H1 (cell line): ENCODE measurements at regions not wholly inside any gene's neighbourhood (a gene's known extent, or its start where the extent isn't known, plus 50 kb on each side); places are given as distances from the start of the nearest gene placed in this dataset.
A peak's percentile ranks its signal among the peaks of the same experiment; 100 is the strongest.

Experiments
- CTCF ChIA-PET: fragments of 300-600 bp; sonication (Branson Sonifier 250); formaldehyde crosslinking; loops from one replicate; lab custom pipeline; 2021; ENCODE audit not compliant: partially characterized antibody; lab: Charles Lee
- POLR2A ChIA-PET: fragments of 300-600 bp; sonication (Branson Sonifier 250); formaldehyde crosslinking; loops from one replicate; lab custom pipeline; 2021; ENCODE audit warnings: inconsistent platforms; ENCODE audit not compliant: partially characterized antibody; lab: Charles Lee
- DNase-seq, 2 experiments: peaks; one replicate each; pipeline versions ENCODE4 v3.0.0 to v3.0.0-alpha.2; 2010 to 2022; ENCODE audit warnings: low spot score in 2 of 2, low read depth in 1 of 2, mixed read lengths in 1 of 2
- FAIRE-seq: peaks from 2 replicates; lab custom pipeline; 2011; peaks lifted over from hg19 to GRCh38; lab: Jason Lieb, UNC
- H2AFZ ChIP-seq: 2 replicates; pipeline ENCODE4 v1.8.1; 2012; ENCODE audit warnings: low read length, inconsistent platforms
- H2AK5ac ChIP-seq: 2 replicates; pipeline ENCODE4 v1.6.1; 2013; ENCODE audit warnings: low read depth, low read length
- H2BK120ac ChIP-seq: replicated peaks from 2 replicates; pipeline ENCODE3; 2013; ENCODE audit warnings: low read depth, low read length, inconsistent platforms
- H2BK12ac ChIP-seq: 2 replicates; pipeline ENCODE4 v1.6.1; 2013; ENCODE audit warnings: low read depth, low read length
- H2BK15ac ChIP-seq: 2 replicates; pipeline ENCODE4 v1.6.1; 2013; ENCODE audit warnings: low read length
- H2BK20ac ChIP-seq: 2 replicates; pipeline ENCODE4 v1.6.1; 2013; ENCODE audit warnings: low read length
- H2BK5ac ChIP-seq: 2 replicates; pipeline ENCODE4 v1.6.1; 2013; ENCODE audit warnings: low read depth, low read length
- H3K14ac ChIP-seq: 2 replicates; pipeline ENCODE4 v1.6.1; 2013; ENCODE audit warnings: inconsistent platforms; ENCODE audit not compliant: insufficient read length
- H3K18ac ChIP-seq: 2 replicates; pipeline ENCODE4 v1.6.1; 2013; ENCODE audit warnings: low read length; ENCODE audit errors: extremely low read depth
- H3K23ac ChIP-seq: 2 replicates; pipeline ENCODE4 v1.6.1; 2013; ENCODE audit warnings: inconsistent platforms; ENCODE audit not compliant: insufficient read length
- H3K23me2 ChIP-seq: 2 replicates; pipeline ENCODE4 v1.6.1; 2013; ENCODE audit warnings: low read depth, low read length
- H3K27ac ChIP-seq: 2 replicates; pipeline ENCODE4 v1.6.1; 2011; ENCODE audit warnings: low read depth, low read length, inconsistent platforms
- H3K27me3 ChIP-seq, 4 experiments: replicated peaks in 1 of 4; 1 replicate in 1 of 4; 2 replicates in 3 of 4; pipeline versions ENCODE4 v1.6.1 to v1.8.1; 2011 to 2013; ENCODE audit warnings: low read length in 3 of 4, mild to moderate bottlenecking in 3 of 4, inconsistent platforms in 2 of 4, mixed read lengths in 2 of 4, moderate library complexity in 1 of 4; ENCODE audit not compliant: control insufficient read depth in 3 of 4, insufficient read depth in 3 of 4; ENCODE audit errors: extremely low read depth in 1 of 4
- H3K36me3 ChIP-seq, 4 experiments: 2 replicates each; pipeline versions ENCODE4 v1.6.1 to v1.8.1; 2011 to 2013; ENCODE audit warnings: mild to moderate bottlenecking in 4 of 4, low read length in 3 of 4, moderate library complexity in 2 of 4, control low read depth in 1 of 4, inconsistent platforms in 1 of 4; ENCODE audit not compliant: insufficient read depth in 4 of 4, control insufficient read depth in 2 of 4
- H3K4ac ChIP-seq: replicated peaks from 2 replicates; pipeline ENCODE3; 2013; ENCODE audit warnings: low read length, low read depth, mixed read lengths, inconsistent platforms; ENCODE audit not compliant: insufficient read length
- H3K4me1 ChIP-seq, 4 experiments: replicated peaks in 1 of 4; 1 replicate in 1 of 4; 2 replicates in 3 of 4; pipeline versions ENCODE4 v1.6.1 to v1.8.1; 2011 to 2013; ENCODE audit warnings: low read length in 3 of 4, inconsistent platforms in 2 of 4, mixed read lengths in 1 of 4; ENCODE audit not compliant: insufficient read depth in 4 of 4, control insufficient read depth in 3 of 4
- H3K4me2 ChIP-seq, 2 experiments: 2 replicates each; pipeline versions ENCODE4 v1.6.1 to v1.8.1; 2011 to 2013; ENCODE audit warnings: low read depth in 2 of 2, low read length in 2 of 2, control low read depth in 1 of 2, inconsistent platforms in 1 of 2, mild to moderate bottlenecking in 1 of 2; ENCODE audit not compliant: insufficient read depth in 1 of 2
- H3K4me3 ChIP-seq, 4 experiments: fragments of 200-600, 300-600 bp in 1 of 4; sonication (generic), shearing (Covaris generic), sonication (Bioruptor Twin) in 1 of 4; 2 replicates each; pipeline versions ENCODE4 v1.5.1 to v1.8.1; 2011 to 2016; ENCODE audit warnings: low read length in 4 of 4, low read depth in 3 of 4, control low read depth in 2 of 4, inconsistent platforms in 2 of 4, mild to moderate bottlenecking in 2 of 4, mixed read lengths in 1 of 4, moderate library complexity in 1 of 4; ENCODE audit not compliant: insufficient read depth in 2 of 4; ENCODE audit errors: extremely low read depth in 1 of 4
- H3K56ac ChIP-seq: replicated peaks from 2 replicates; pipeline ENCODE3; 2013; ENCODE audit warnings: low read depth, mild to moderate bottlenecking, mixed read lengths, low read length, inconsistent platforms; ENCODE audit not compliant: insufficient read length
- H3K79me1 ChIP-seq: 2 replicates; pipeline ENCODE4 v1.6.1; 2013; ENCODE audit warnings: low read depth, low read length, control low read depth
- H3K79me2 ChIP-seq, 2 experiments: 2 replicates each; pipeline versions ENCODE4 v1.6.1 to v1.8.1; 2012 to 2013; ENCODE audit warnings: low read length in 2 of 2, mild to moderate bottlenecking in 2 of 2, inconsistent platforms in 1 of 2; ENCODE audit not compliant: insufficient read depth in 2 of 2, control insufficient read depth in 1 of 2
- H3K9ac ChIP-seq, 4 experiments: replicated peaks in 1 of 4; 1 replicate in 1 of 4; 2 replicates in 3 of 4; pipeline versions ENCODE4 v1.6.1 to v1.8.1; 2011 to 2013; ENCODE audit warnings: low read depth in 3 of 4, low read length in 3 of 4, control low read depth in 2 of 4, mild to moderate bottlenecking in 2 of 4, moderate library complexity in 2 of 4, inconsistent platforms in 1 of 4; ENCODE audit errors: extremely low read depth in 1 of 4
- H3K9me3 ChIP-seq, 2 experiments: 2 replicates each; pipeline versions ENCODE4 v1.6.1 to v1.8.1; 2012 to 2013; ENCODE audit warnings: mild to moderate bottlenecking in 2 of 2, moderate library complexity in 2 of 2, control low read depth in 1 of 2, inconsistent platforms in 1 of 2, low read depth in 1 of 2, low read length in 1 of 2, mixed read lengths in 1 of 2; ENCODE audit not compliant: insufficient read depth in 2 of 2
- H4K20me1 ChIP-seq, 2 experiments: replicated peaks in 1 of 2; 2 replicates each; pipeline versions ENCODE3 to v1.8.1; 2011 to 2013; ENCODE audit warnings: inconsistent platforms in 2 of 2, low read length in 2 of 2, mild to moderate bottlenecking in 1 of 2; ENCODE audit not compliant: insufficient read depth in 2 of 2, control insufficient read depth in 1 of 2
- H4K5ac ChIP-seq: 2 replicates; pipeline ENCODE4 v1.6.1; 2013; ENCODE audit warnings: low read length, low read depth, mixed read lengths, inconsistent platforms; ENCODE audit not compliant: insufficient read length
- H4K8ac ChIP-seq: 2 replicates; pipeline ENCODE4 v1.8.0; 2013; ENCODE audit warnings: mild to moderate bottlenecking, moderate library complexity, low read length, inconsistent platforms; ENCODE audit not compliant: insufficient read depth; ENCODE audit errors: extremely low read depth
- H4K91ac ChIP-seq: replicated peaks from 2 replicates; pipeline ENCODE3; 2013; ENCODE audit warnings: low read length, mixed read lengths, inconsistent platforms; ENCODE audit not compliant: insufficient read length
- CHD1 ChIP-seq: IDR thresholded peaks from 2 replicates; pipeline ENCODE4 v1.6.1; 2012; ENCODE audit warnings: low read depth, low read length, improper control_type of control experiment
- FOSL1 ChIP-seq: IDR thresholded peaks from 2 replicates; pipeline ENCODE4 v1.6.1; 2011; ENCODE audit warnings: mild to moderate bottlenecking, low read depth, low read length, moderate library complexity; ENCODE audit not compliant: insufficient read depth
- HDAC6 ChIP-seq: IDR thresholded peaks from one replicate; pipeline ENCODE4 v1.7.1; 2012; ENCODE audit warnings: low read depth, mild to moderate bottlenecking, inconsistent platforms, low read length, moderate library complexity
- KDM5A ChIP-seq: fragments of 200-600 bp; IDR thresholded peaks from 2 replicates; pipeline ENCODE4 v1.7.1; 2012; ENCODE audit warnings: mild to moderate bottlenecking, low read length, inconsistent platforms, mixed read lengths
- MAX ChIP-seq: IDR thresholded peaks from 2 replicates; pipeline ENCODE4 v1.6.1; 2012; ENCODE audit warnings: inconsistent platforms
- NRF1 ChIP-seq: IDR thresholded peaks from 2 replicates; pipeline ENCODE4 v1.6.1; 2011; ENCODE audit warnings: mild to moderate bottlenecking, low read depth, low read length, improper control_type of control experiment
- PHF8 ChIP-seq: fragments of 200-600 bp; sonication (generic); conservative IDR thresholded peaks from 2 replicates; pipeline ENCODE4 v1.7.1; 2012; ENCODE audit warnings: low read depth, mild to moderate bottlenecking, inconsistent platforms, low read length, moderate library complexity
- POLR2A ChIP-seq, 2 experiments: IDR thresholded peaks; 1 replicate in 1 of 2; 2 replicates in 1 of 2; pipeline ENCODE4 v1.6.1; 2011; ENCODE audit warnings: low read depth in 2 of 2, low read length in 2 of 2, mild to moderate bottlenecking in 2 of 2; ENCODE audit errors: control extremely low read depth in 1 of 2
- RFX5 ChIP-seq: IDR thresholded peaks from 2 replicates; pipeline ENCODE4 v1.6.1; 2011; ENCODE audit warnings: low read depth, low read length, improper control_type of control experiment, borderline replicate concordance
- RNF2 ChIP-seq: fragments of 200-900, 300-1000 bp; sonication (generic); IDR thresholded peaks from 2 replicates; pipeline ENCODE4 v1.7.1; 2016; ENCODE audit warnings: borderline replicate concordance, low read depth, mild to moderate bottlenecking, antibody characterized with exemption, low read length; ENCODE audit not compliant: poor library complexity, severe bottlenecking; ENCODE audit errors: missing control alignments
- SIX5 ChIP-seq: IDR thresholded peaks from 2 replicates; pipeline ENCODE4 v1.6.1; 2011; ENCODE audit warnings: mild to moderate bottlenecking, low read depth, low read length
- SP2 ChIP-seq: IDR thresholded peaks from 2 replicates; pipeline ENCODE4 v1.6.1; 2012; ENCODE audit warnings: mild to moderate bottlenecking, low read length, inconsistent platforms
- SRF ChIP-seq: IDR thresholded peaks from 2 replicates; pipeline ENCODE4 v1.6.1; 2011; ENCODE audit warnings: mild to moderate bottlenecking, low read depth, low read length, moderate library complexity
- SUZ12 ChIP-seq: fragments of 200-600 bp; sonication (generic); IDR thresholded peaks from 2 replicates; pipeline ENCODE4 v1.6.1; 2012; ENCODE audit warnings: mild to moderate bottlenecking, inconsistent platforms, low read length, moderate library complexity, mixed read lengths
- WGBS, 2 experiments: shearing (Covaris generic) in 1 of 2; methylation state at CpG; one replicate each; pipeline versions ENCODE4 v1.1.6 to v1.1.7; 2013 to 2015; ENCODE audit warnings: low lambda C conversion rate in 2 of 2, mixed read lengths in 2 of 2, inconsistent platforms in 1 of 2, low coverage in 1 of 2, missing lambda C conversion rate in 1 of 2; ENCODE audit not compliant: insufficient replicate concordance in 2 of 2, insufficient coverage in 1 of 2, insufficient read length in 1 of 2; ENCODE audit errors: extremely low coverage in 1 of 2, missing lambda C conversion rate in 1 of 2; 5-methylcytosine and 5-hydroxymethylcytosine counted together

- Histone ChIP-seq H3K56ac (no peak overlapping the region), H2BK12ac (no peak overlapping the region), H3K27me3 (no peaks in the 10 kb centered on the region), H3K79me2 (no peaks in the 10 kb centered on the region), H4K8ac (no peak overlapping the region), H4K5ac (no peak overlapping the region), H2AFZ (0 out of 2 replicates have a peak overlapping the region, but pooled peaks have one; percentile 16), H4K91ac (no peak overlapping the region), H2BK5ac (no peak overlapping the region), H3K79me1 (no peaks in the 10 kb centered on the region), H3K4me3 (no peak overlapping the region), H3K4ac (no peak overlapping the region), H3K9me3 (no peaks in the 10 kb centered on the region), H3K4me1 (peaks cover 0 to 10% (median 4%) of the 10 kb centered on the region in 4 experiments; a peak in 6 of 7 replicates), H2BK15ac (no peak overlapping the region), H3K36me3 (no peaks in the 10 kb centered on the region), H3K14ac (no peak overlapping the region), H3K4me2 (no peak overlapping the region), H3K23ac (no peak overlapping the region), H2AK5ac (no peak overlapping the region), H3K27ac (no peak overlapping the region), H2BK120ac (no peak overlapping the region), H3K9ac (no peak overlapping the region), H3K23me2 (no peaks in the 10 kb centered on the region), H3K18ac (no peak overlapping the region), H2BK20ac (no peak overlapping the region), H4K20me1 (no peaks in the 10 kb centered on the region)
- ChIA-PET CTCF (interaction anchor here (1.6 kb wide), 1 partner anchor 11 kb away, joined by 4 read pairs; no protein-coding TSS in a partner anchor), POLR2A (no interaction called here)
- no peak for FAIRE-seq
- no peak for DNase-seq
- WGBS, 2 experiments = 88% methylated on average over 1 of the region's 1 CpG; no CpG with 5 or more reads in 1 of the 2 experiments
- TF ChIP-seq KDM5A = no peak
- TF ChIP-seq SIX5 = no peak
- TF ChIP-seq SUZ12 = no peak
- no peak for TF ChIP-seq SRF
- TF ChIP-seq RNF2 = no peak
- no peak for TF ChIP-seq MAX
- TF ChIP-seq HDAC6 = no peak
- no peak for TF ChIP-seq SP2
- TF ChIP-seq POLR2A (IDR thresholded peaks at IDR 0.05; ENCODE audit: control extremely low read depth in 1 of 2, low read depth in 2 of 2, low read length in 2 of 2) = no peak
- no peak for TF ChIP-seq NRF1
- TF ChIP-seq CHD1 = no peak
- no peak for TF ChIP-seq RFX5
- no peak for TF ChIP-seq PHF8
- no peak for TF ChIP-seq FOSL1
Observed at GRCh38 chr17:53635444-53635843, 187.3 kb upstream of the KIF2B start.
